ENCODE measurements at regions not wholly inside any gene's neighbourhood (a gene's known extent, or its start where the extent isn't known, plus 50 kb on each side); places are given as distances from the start of the nearest gene placed in this dataset.
A peak's percentile ranks its signal among the peaks of the same experiment; 100 is the strongest.

DNA sequence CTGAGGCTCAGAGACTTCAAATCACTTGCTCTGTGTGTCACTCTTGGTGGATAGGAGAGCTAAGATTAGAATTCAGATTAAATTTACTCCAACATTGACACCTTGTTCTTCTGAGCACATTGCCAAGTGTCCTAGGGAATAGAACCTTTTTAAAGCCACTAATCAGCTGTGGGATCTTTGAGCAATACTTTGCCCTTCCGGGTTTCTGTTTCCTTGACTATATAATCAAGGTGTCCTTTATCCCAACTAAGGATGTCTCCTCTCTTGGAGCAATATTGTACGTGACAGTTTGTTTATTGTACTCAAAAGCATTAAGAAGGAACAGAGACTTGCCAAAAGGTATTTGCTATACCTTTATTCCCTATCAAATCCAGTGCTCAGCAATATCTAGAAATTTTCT, 170.9 kb upstream of the CADPS start:
- no peak for DNase-seq (ENCODE audit: low spot score)

DNA sequence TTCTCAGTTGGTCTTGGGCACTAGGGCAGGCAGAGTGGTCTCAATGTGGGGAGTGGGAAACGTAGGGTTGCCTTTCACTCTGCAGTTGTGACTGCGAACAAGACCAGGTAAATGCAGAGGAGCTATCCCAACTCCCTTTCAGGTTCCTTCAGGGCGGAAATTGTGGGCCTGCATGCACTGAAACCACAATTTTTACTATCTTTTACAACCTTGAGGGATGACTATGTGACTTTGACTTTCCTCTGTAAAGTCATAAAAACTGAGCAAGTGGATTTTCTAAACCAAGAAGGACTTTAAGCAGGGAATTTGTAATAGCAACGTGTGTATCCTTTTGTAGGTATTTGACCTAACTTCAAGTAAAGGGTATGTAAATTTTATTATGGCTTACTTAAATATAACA, 171.4 kb upstream of the CADPS start:
- DNase-seq (ENCODE audit: low spot score): no peak

DNA sequence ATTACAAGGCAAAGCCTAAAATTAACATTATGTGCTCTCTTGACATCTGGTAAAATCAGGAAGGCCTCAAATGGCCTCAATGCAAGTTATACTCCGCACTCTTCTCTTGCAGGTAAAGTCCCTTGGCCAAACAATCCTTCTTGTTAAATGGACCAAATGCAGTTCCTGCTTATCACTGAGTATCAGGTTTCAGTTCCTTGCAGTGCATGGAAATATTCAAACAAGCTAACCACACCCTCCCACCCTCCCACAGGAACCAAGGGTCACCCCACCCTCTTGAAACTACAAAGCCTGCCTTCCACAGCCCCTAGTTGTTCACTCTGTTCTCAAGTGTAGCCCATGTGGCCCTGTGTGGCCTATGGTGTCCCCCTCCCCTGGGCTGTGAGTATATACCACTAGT, 171.9 kb upstream of the CADPS start:
- DNase-seq (ENCODE audit: low spot score): no peak

DNA sequence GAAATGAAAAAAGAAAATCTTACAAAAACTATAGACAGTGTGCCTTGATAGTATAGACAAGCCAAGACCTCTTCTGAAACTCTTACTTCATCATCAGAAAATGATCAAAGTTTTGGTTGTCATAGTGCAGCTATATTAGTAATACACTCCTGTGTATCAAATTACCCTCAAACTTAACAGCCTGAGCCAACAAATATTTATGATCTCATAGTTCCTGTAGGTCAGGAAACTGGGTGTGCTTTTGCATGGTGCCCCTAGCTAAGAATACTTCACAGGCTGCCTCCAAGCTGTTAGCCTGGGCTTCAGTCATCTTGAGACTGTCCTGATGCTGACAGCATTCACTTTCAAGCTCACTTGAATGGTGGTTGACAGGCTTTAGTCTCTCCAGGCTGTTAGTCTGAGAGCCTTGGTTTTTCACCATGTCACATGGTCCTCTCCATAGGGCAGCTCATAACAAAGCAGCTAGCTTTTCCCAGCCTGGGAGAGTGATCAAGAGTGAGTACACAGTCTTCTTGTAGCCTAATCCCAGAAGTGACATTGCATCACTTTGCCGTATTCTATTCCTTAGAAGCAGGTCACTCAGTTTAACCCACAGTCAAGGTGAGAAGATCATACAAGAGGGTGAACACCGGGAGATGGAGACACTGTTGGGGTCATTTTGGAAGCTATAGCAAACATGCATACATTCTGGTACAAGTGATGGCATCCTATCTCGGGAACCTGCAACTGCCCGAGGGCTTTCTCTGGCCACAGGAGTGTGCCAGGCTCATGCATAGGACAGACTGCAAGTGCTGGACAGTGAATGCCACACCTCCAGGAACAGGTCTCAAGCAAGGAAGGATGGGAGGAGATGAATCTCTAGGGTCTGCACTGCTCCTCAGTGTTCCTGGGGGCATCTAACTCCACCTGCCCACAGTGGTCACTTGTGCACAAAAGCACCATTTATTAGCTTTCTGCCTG, 173.4 kb upstream of the CADPS start:
- no peak for DNase-seq (ENCODE audit: low spot score)

DNA sequence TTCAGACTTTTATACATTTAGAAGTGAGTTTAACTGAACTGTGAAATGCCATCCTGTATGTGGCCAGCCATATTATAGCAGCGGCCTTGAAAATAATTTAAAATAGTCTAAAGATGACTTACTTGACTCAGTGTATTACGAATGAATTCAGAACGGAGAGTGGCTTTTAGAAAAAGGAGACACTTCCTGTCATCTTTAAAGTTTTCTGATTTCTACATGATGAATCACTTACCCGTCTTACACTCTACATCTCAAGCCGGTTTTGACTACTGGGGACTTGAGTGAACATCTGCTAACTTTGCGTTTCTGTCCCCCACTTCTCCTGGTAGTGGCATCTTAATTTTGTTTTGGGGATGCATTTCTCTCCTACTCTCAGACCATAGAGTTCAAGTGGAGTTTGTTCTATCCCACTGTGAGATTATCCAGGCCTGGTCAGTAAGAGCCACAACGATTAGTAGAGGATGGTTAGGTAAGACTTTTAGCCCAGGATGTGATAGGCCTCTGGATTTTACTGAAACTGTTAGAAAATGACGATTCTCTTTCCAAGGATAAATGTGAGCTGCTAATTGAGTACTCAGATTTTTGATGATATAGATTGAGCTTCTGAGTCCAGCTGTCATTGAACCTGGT, 175.4 kb upstream of the CADPS start:
- DNase-seq (ENCODE audit: low spot score): no peak

DNA sequence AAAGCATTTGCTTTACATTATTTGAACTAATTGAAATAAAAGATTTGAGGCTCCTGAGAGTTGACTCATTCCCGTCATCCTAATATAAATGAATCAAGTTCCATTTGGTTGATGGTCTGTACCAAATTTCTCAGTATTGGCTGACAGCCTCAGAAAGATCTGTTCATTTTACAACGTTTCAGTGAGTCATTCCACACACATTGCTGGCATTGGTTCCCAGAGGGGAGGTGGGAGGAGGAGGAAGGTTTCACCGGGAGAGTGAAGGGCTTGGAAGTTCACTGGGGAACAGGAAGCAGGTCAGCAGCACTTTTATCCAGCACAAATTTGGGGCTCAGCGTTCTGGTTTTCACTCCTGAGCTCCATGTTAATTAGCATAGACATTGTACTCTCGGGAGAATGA, 176.7 kb upstream of the CADPS start:
- DNase-seq (ENCODE audit: low spot score): peak; percentile 79

DNA sequence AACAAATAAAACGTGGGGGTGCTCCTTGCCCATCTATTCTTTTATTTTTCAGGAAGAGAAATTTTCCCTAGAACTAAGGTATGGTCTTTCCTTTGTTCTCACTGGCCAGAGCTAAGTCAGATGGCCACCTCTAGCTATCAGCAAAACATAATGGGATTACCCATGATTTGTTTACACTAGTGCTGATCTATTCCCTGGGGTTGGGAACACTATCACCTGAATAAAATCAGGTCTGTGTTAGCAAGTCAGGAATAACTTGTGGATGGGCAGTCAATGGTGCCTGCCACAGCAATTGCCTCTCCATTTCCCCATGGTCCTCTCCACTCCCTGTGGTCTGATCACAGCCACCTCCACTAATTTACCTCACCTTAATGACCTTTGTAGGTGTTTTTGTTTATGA, 181.7 kb upstream of the CADPS start:
- no peak for DNase-seq (ENCODE audit: low spot score)

DNA sequence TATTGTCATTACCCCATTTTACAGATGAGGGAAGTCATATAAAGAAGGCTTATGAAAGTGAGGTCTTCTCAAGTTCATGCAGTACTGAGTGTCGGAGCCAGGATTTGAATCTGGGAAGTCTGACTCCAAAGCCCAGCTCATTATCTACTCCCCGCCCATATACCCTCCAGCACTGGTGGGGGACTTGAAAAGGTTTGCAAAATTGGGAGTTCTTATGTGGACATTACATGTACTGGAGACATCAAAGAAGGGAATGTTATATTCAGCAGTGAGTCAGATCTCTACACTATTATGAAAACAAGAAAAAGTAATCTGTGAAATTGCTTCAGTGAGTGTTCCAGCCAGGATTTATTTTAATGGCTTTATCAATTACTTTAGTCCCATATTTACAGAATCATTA, 185.2 kb upstream of the CADPS start:
- DNase-seq (ENCODE audit: low spot score): peak; percentile 44

DNA sequence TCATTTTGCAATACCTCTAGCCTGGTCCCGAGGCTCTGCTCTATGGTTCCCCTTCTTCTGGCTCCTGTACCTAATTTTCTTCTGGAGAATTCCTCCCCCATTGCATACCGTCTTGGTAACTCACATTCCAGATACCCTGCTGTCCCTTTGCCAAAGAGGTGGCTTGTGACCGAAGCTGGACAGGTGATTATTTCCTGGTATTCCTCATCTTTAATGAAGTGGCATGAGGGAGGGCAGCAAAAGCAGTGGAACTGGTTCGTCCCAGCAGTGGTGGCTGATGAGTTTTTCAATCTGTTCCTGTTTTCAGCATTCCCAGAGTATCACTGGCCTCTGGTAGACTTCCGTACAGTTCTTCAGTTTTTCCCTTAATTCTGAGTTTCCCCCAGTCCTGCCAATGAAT, 186.2 kb upstream of the CADPS start:
- no peak for DNase-seq (ENCODE audit: low spot score)

DNA sequence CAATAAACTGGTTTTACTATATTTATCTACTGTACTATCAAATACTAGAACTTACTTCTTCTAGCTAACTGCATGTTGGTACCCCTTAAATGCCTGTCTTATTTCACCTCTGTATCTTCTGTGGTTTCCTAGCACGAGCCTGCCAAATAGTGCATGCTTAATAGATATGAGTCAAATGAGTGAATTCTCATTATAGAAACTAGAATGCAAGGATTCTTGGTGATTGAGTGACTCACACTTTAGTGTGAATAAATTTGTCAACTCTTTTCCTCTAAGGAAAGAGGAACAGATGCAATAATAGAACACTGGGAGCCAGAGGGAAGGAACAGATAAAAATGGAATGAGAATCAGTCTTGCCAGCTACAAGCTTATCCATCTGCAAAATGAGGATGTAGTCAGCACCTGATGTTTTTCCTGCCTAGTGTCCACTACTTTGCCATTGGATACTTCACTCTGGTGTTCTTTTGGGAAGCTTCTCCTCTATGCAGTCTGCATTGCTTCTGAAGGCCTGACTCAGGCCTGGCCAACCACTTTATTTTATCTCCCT, 189.1 kb upstream of the CADPS start:
- DNase-seq (ENCODE audit: low spot score): no peak

DNA sequence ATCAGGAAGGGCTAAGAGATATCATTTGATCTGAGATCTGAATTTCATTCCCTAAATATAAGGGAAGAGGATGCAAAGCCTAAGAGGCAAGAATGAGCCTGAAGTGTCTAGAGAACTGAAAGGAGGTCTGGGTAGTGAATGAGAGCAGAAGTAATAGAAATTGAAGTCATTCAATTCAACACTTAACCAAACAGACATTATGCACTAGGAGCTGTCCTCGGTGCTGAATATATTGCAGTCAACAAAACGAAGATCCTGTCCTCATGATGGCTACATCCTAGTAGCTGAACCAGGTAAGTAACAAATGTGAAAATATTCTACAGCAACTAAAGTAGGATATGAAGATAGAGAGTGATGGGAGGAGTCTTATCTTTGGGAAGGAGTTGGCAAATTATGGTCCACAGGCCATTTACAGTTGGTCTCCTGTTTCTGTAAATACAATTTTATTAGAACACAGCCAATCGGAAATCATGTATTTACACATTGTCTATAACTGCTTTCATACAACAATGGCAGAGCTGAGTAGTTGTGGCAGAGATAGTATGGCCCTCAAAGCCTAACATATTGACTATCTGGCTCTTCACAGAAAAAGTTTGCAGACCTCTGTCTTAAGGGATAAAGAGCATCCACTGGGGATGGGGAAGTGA, 192.9 kb upstream of the CADPS start:
- DNase-seq (ENCODE audit: low spot score): peak; percentile 68

DNA sequence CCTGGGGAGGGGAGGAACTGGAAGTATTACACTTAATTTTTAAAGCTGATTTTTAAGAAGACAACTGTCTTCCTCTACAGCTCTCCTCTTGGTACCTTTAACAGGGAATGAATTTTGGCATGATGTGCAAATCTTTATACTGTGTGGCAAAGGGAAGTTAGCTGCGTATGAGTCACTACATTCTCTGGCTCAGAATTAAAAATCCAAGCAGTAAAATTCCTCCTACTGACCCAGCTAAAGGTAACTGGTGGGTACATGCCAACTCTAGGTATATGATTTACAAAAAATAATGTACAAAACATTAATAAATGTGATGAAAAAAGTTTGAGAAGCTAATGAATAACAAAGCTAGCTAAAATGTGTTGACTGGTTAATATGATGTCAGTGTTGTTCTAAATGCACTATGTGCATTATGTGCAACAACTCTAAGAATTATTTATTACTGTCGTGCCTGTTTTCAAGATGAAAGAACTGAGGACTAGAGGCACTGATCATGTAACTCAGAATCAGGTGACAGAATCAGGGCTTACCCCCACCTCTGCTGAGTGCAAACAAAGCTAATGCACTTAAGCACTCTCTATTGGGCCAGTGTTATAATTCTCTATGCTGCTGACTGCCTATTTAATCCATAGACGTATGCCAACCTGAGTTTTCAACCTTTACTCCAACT, 194.7 kb upstream of the CADPS start:
- DNase-seq (ENCODE audit: low spot score): no peak

DNA sequence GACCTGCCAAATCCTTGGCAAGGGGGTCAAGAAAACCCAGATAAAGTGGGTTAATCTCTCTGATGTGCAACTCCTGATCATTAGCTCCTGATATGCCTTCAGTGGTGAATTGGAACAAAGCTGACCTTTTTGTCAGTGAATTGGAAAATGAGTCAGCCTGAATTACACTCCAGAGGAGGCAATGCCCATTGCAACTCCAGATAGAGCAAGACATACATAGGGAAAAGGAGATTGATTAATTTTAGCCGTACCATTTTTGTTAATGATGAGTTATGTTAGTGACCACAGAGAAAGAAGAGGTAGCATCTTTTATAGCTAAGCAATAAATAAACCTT, 195.2 kb upstream of the CADPS start:
- peak; percentile 43 for DNase-seq (ENCODE audit: low spot score)

DNA sequence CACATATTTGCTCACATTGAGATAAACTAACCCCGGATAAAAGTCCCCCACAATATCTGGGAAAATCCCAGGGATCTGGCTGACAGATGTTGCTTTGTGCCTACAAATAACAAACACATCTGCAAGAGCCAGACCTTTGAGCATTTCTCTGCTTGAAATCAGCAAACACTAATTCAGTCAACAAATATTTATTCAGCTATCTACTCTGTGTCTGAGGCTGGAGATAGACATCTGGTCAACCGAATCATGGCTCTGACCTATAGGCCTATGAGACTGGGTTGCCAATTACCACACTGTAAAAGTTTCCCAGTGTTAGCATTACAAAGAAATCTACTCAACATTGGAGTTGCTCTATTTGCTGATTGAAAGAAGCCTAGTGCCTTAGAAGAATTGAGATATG, 201.1 kb upstream of the CADPS start:
- no peak for DNase-seq (ENCODE audit: low spot score)

DNA sequence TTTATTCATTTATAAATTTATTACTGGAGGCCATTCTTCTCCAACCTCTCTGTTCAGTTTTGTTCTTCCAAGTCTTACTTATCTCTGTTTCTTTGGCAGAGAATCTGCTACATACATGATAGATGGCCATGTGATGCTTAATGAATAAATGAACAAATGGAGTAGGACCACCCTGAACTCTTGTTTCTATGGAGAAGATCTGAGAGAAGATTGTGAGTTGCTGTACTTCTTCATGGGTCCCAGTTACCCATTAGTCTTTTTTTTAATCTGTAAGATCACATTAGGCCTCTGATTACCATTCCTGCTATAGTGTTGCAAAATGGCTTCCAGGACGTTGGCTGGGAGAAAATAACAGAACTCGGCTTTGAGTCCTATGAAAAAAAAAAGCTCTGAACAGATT, 191.9 kb upstream of the SYNPR start:
- DNase-seq (ENCODE audit: low spot score): no peak

DNA sequence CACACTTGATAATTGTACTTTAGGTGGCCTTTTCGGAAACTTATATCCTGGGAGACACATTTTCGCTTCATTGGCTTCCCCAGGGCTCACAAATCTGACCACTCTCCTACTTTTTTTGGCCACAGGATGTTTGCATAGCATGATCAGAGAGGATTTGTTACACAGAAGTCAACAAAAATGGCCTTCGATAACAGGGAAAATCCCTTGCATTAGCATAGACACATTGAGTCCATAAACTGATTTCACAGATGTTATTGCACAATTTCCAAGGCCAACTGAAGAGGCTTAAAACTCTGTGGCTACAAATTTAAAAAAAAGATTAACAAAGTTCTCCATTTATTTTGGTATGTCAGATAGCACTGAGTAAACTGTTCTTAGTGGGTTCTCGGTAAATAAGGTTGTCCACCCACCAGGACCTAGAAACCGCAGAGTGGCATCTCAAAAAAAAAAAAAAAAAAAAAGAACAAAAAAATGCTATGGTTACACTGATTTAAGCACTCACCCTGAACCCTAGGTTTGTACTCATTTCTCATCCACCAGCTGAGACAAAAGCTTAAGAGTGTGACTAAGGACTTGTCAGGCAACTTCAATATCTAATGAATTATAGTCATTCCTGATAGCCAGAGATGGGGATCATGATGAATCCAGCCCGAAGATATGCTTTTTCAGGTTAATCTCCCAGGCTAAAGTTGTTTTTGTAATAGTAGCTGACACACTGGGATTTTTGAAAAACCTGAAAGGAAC, 188.9 kb upstream of the SYNPR start:
- DNase-seq (ENCODE audit: low spot score): no peak

DNA sequence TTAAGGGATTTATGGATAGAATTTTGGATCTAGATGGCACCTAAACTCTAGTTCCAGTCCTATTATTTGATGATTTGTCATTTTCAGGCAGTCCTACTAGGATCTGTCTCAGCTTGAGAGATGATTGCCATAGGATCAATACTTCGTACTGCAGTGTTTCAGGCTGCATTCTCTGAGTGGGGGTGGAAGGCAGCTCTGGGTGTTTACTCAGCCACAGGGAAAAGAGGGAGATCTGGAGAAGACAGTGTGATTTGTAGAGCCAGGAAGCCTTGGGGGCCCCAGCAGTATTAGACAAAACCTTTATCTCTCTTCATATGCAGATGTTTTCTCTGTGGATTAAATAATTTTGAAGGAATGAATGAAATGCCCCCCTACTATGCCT, 188.4 kb upstream of the SYNPR start:
- DNase-seq (ENCODE audit: low spot score): no peak

DNA sequence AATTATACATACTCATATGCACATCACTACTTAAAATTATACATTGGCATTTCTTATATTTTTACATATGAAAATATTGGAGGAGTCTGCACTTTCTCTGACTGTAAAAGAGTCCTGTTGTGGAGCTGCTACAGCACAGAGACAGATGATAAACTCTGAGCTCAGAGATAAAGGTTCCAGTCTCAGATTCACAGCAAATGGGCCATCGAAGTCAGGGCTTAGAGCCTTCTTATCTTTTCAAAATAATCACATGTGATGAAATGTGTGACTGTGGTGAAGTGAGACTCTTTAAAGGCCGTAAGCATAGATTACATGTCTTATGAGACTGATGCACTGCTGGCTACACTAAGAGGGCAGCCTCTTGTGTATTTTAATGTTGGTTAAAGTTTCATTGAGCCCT, 187.5 kb upstream of the SYNPR start:
- DNase-seq (ENCODE audit: low spot score): no peak

DNA sequence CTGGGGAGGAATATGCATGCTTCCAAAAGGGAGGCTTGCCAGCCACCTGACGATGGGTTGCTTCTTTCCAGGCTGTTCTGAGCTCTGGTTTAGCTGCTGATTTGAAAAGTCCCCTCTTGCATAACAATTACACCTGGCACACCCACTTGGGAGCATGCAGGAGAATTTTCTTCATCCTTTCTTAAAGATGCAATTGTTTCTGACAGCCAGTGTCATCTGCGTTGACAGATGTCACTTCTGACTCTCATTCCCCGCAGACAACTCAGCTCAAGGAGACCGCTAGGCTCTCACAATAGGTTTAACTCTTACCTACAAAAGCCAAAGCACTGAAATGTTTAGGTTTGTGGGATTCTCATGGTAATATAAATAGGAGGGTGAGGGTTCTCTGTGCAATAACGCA, 185.6 kb upstream of the SYNPR start:
- DNase-seq (ENCODE audit: low spot score): no peak

DNA sequence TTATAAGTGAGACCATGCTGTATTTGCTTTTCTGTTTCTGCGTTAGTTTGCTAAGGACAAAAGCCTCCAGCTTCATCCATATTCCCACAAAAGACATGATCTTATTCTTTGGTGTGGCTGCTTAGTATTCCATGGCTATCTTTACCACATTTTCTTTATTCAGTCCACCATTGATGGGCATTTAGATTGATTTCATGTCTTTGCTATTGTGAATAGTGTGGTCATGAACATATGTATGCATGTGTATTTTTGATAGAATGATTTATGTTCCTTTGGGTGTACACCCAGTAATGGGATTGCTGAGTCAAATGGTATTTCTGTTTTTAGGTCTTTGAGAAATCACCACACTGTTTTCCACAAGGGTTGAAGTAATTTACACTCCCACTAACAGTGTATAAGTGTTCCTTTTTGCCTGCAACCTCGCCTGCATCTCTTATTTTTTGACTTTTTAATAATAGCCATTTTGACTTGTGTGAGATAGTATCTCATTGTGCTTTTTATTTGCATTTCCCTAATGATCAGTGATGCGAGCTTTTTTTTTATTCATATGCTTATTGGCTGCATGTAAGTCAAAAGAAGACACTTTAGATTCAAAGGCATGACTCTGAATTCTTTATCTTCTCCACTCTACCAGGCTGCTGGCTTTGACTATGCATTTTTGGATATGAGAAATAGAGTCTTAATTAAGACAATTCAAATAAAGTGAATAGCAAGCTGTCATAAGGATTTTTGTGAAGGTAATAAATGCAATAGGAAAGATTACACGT, 183.3 kb upstream of the SYNPR start:
- no peak for DNase-seq (ENCODE audit: low spot score)

Measured in COLO829 (cell line).